ENCODE measurements at regions not wholly inside any gene's neighbourhood (a gene's known extent, or its start where the extent isn't known, plus 50 kb on each side); places are given as distances from the start of the nearest gene placed in this dataset.

- no peak for TF ChIP-seq CTCF (IDR thresholded peaks at IDR 0.05)
- TF ChIP-seq POLR2A (IDR thresholded peaks at IDR 0.05): no peak
Observed at GRCh38 chr2:179354296-179354695, 89.7 kb upstream of the SESTD1 start.
